Islet of Langerhans (tissue), 1 donor: ENCODE measurements at regions not wholly inside any gene's neighbourhood (a gene's known extent, or its start where the extent isn't known, plus 50 kb on each side); places are given as distances from the start of the nearest gene placed in this dataset.
A peak's percentile ranks its signal among the peaks of the same experiment; 100 is the strongest.
"Not testable (repeated sequence)": the region's sequence is repeated elsewhere in the genome, so short reads cannot be mapped to it uniquely, and the experiment has no call there.

Experiments used
- FAIRE-seq: peaks from one replicate; lab custom pipeline; 2011; peaks lifted over from hg19 to GRCh38; lab: Jason Lieb, UNC

GRCh38 chr9:117775591-117775990 lies 71.4 kb downstream of the TLR4 start:
- no peak for FAIRE-seq

GRCh38 chr9:117777823-117778222 lies 73.6 kb downstream of the TLR4 start:
- FAIRE-seq = no peak

- no peak for FAIRE-seq
Measured at GRCh38 chr9:117779760-117780159, 75.6 kb downstream of the TLR4 start.

GRCh38 chr9:117782931-117783788 lies 79.0 kb downstream of the TLR4 start:
- FAIRE-seq = peak; percentile 77

GRCh38 chr9:117783828-117784227 lies 79.6 kb downstream of the TLR4 start:
- FAIRE-seq = no peak

GRCh38 chr9:117784996-117785395 lies 80.8 kb downstream of the TLR4 start:
- no peak for FAIRE-seq

- FAIRE-seq = no peak
Measured at GRCh38 chr9:117787746-117788145, 83.5 kb downstream of the TLR4 start.

- no peak for FAIRE-seq
Measured at GRCh38 chr9:117795271-117795670, 91.1 kb downstream of the TLR4 start.

- FAIRE-seq = no peak
Measured at GRCh38 chr9:117796681-117797080, 92.5 kb downstream of the TLR4 start.

- FAIRE-seq = no peak
Measured at GRCh38 chr9:117800389-117800788, 96.2 kb downstream of the TLR4 start.

- no peak for FAIRE-seq
Measured at GRCh38 chr9:117809751-117810150, 105.5 kb downstream of the TLR4 start.

- no peak for FAIRE-seq
Measured at GRCh38 chr9:117815315-117815714, 111.1 kb downstream of the TLR4 start.

GRCh38 chr9:117815948-117816347 lies 111.7 kb downstream of the TLR4 start:
- no peak for FAIRE-seq

GRCh38 chr9:117821954-117822353 lies 117.8 kb downstream of the TLR4 start:
- no peak for FAIRE-seq

GRCh38 chr9:117823576-117823975 lies 119.4 kb downstream of the TLR4 start:
- FAIRE-seq = no peak

- no peak for FAIRE-seq
Measured at GRCh38 chr9:117825609-117826347, 121.6 kb downstream of the TLR4 start.

- FAIRE-seq = no peak
Measured at GRCh38 chr9:117826837-117827236, 122.6 kb downstream of the TLR4 start.

GRCh38 chr9:117827456-117827855 lies 123.3 kb downstream of the TLR4 start:
- FAIRE-seq = no peak

GRCh38 chr9:117828466-117828865 lies 124.3 kb downstream of the TLR4 start:
- no peak for FAIRE-seq

GRCh38 chr9:117835798-117836197 lies 131.6 kb downstream of the TLR4 start:
- FAIRE-seq = no peak

GRCh38 chr9:117839862-117840261 lies 135.7 kb downstream of the TLR4 start:
- FAIRE-seq = no peak

- FAIRE-seq = not testable (repeated sequence)
Measured at GRCh38 chr9:117851836-117852461, 147.7 kb downstream of the TLR4 start.

- FAIRE-seq = no peak
Measured at GRCh38 chr9:117858561-117858960, 154.4 kb downstream of the TLR4 start.
